ENCODE measurements at regions not wholly inside any gene's neighbourhood (a gene's known extent, or its start where the extent isn't known, plus 50 kb on each side); places are given as distances from the start of the nearest gene placed in this dataset.

- TF ChIP-seq, protein P1, sequence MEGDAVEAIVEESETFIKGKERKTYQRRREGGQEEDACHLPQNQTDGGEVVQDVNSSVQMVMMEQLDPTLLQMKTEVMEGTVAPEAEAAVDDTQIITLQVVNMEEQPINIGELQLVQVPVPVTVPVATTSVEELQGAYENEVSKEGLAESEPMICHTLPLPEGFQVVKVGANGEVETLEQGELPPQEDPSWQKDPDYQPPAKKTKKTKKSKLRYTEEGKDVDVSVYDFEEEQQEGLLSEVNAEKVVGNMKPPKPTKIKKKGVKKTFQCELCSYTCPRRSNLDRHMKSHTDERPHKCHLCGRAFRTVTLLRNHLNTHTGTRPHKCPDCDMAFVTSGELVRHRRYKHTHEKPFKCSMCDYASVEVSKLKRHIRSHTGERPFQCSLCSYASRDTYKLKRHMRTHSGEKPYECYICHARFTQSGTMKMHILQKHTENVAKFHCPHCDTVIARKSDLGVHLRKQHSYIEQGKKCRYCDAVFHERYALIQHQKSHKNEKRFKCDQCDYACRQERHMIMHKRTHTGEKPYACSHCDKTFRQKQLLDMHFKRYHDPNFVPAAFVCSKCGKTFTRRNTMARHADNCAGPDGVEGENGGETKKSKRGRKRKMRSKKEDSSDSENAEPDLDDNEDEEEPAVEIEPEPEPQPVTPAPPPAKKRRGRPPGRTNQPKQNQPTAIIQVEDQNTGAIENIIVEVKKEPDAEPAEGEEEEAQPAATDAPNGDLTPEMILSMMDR (IDR thresholded peaks at IDR 0.05; ENCODE audit: low read length), result no peak
- TF ChIP-seq EZH2 (IDR thresholded peaks at IDR 0.05; ENCODE audit: borderline replicate concordance, low read length), result no peak
- Histone ChIP-seq H3K9me2 (ENCODE audit: low read depth, low read length) (no peaks in the 10 kb centered on the region), H2AFZ (ENCODE audit: low read length) (no peak overlapping the region), H3K4me2 (ENCODE audit: low read length) (no peak overlapping the region), H3K27me3 (ENCODE audit: insufficient read depth, low read length) (no peaks in the 10 kb centered on the region), H3K4me1 (ENCODE audit: insufficient read depth, low read length, severe bottlenecking) (no peaks in the 10 kb centered on the region), H3K4me3 (ENCODE audit: low read depth, low read length, poor library complexity, severe bottlenecking) (no peak overlapping the region), H3K9ac (ENCODE audit: low read length) (no peak overlapping the region), H3K79me2 (ENCODE audit: insufficient read depth, low read length) (no peaks in the 10 kb centered on the region), H3K9me3 (ENCODE audit: low read length) (no peaks in the 10 kb centered on the region), H3K36me3 (ENCODE audit: insufficient read depth, low read length) (no peaks in the 10 kb centered on the region), H3F3A (ENCODE audit: insufficient read depth, low read length) (no peaks in the 10 kb centered on the region), H3K27ac (ENCODE audit: low read depth, low read length, poor library complexity, severe bottlenecking) (no peak overlapping the region), H4K20me1 (ENCODE audit: insufficient read depth, low read length) (no peaks in the 10 kb centered on the region)
Measured at GRCh38 chr4:170716868-170717267, 627.1 kb upstream of the AADAT start.

DNA sequence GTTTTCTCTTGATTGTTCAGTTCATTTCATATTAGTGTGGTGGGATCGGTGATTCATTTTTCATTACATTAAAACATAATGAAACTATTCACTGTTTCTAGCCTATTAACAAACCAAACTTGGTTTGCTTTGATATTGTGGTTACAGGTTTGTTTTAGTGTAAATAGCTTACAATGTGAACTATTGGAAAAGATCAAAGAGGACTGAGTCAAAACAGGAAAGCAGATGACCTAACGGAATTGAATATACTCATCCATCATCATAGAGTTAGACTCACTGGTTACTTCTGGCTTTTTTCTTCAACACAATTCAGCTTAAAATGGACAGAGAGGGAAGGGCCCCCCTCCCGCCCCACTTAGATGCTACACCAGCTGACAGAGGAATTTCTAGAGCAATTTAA, 616.2 kb upstream of the AADAT start:
- TF ChIP-seq EZH2 (IDR thresholded peaks at IDR 0.05; ENCODE audit: borderline replicate concordance, low read length), result no peak
- TF ChIP-seq, protein P1 (IDR thresholded peaks at IDR 0.05; ENCODE audit: low read length), result no peak
- Histone ChIP-seq H2AFZ (ENCODE audit: low read length) (no peak overlapping the region), H3K9ac (ENCODE audit: low read length) (no peak overlapping the region), H3K27me3 (ENCODE audit: insufficient read depth, low read length) (no peaks in the 10 kb centered on the region), H3K9me2 (ENCODE audit: low read depth, low read length) (no peaks in the 10 kb centered on the region), H3K4me2 (ENCODE audit: low read length) (no peak overlapping the region), H3F3A (ENCODE audit: insufficient read depth, low read length) (no peaks in the 10 kb centered on the region), H3K9me3 (ENCODE audit: low read length) (no peaks in the 10 kb centered on the region), H4K20me1 (ENCODE audit: insufficient read depth, low read length) (no peaks in the 10 kb centered on the region), H3K36me3 (ENCODE audit: insufficient read depth, low read length) (no peaks in the 10 kb centered on the region), H3K79me2 (ENCODE audit: insufficient read depth, low read length) (no peaks in the 10 kb centered on the region), H3K4me1 (ENCODE audit: insufficient read depth, low read length, severe bottlenecking) (no peaks in the 10 kb centered on the region), H3K4me3 (ENCODE audit: low read depth, low read length, poor library complexity, severe bottlenecking) (no peak overlapping the region), H3K27ac (ENCODE audit: low read depth, low read length, poor library complexity, severe bottlenecking) (no peak overlapping the region)

GRCh38 chr4:170700064-170700463, 610.3 kb upstream of the AADAT start:
- Histone ChIP-seq H3K27me3 (ENCODE audit: insufficient read depth, low read length) (no peaks in the 10 kb centered on the region), H4K20me1 (ENCODE audit: insufficient read depth, low read length) (no peaks in the 10 kb centered on the region), H3K9ac (ENCODE audit: low read length) (no peak overlapping the region), H2AFZ (ENCODE audit: low read length) (no peak overlapping the region), H3K4me1 (ENCODE audit: insufficient read depth, low read length, severe bottlenecking) (no peaks in the 10 kb centered on the region), H3K36me3 (ENCODE audit: insufficient read depth, low read length) (no peaks in the 10 kb centered on the region), H3K9me3 (ENCODE audit: low read length) (no peaks in the 10 kb centered on the region), H3K79me2 (ENCODE audit: insufficient read depth, low read length) (no peaks in the 10 kb centered on the region), H3F3A (ENCODE audit: insufficient read depth, low read length) (no peaks in the 10 kb centered on the region), H3K9me2 (ENCODE audit: low read depth, low read length) (no peaks in the 10 kb centered on the region), H3K27ac (ENCODE audit: low read depth, low read length, poor library complexity, severe bottlenecking) (no peak overlapping the region), H3K4me3 (ENCODE audit: low read depth, low read length, poor library complexity, severe bottlenecking) (no peak overlapping the region), H3K4me2 (ENCODE audit: low read length) (no peak overlapping the region)
- no peak for TF ChIP-seq EZH2 (IDR thresholded peaks at IDR 0.05; ENCODE audit: borderline replicate concordance, low read length)
- TF ChIP-seq, protein P1 (IDR thresholded peaks at IDR 0.05; ENCODE audit: low read length), result no peak

Data from OCI-LY1 (cell line).